T-cell (primary cell): ENCODE measurements at regions not wholly inside any gene's neighbourhood (a gene's known extent, or its start where the extent isn't known, plus 50 kb on each side); places are given as distances from the start of the nearest gene placed in this dataset.

ENCODE experiments used
- ATAC-seq, 4 experiments: fragments of 200-7000 bp in 3 of 4; fragments of 150-1000 bp in 1 of 4; cut with Tn5 transposase; replicated peaks in 1 of 4; 1 replicate in 3 of 4; 2 replicates in 1 of 4; pipeline ENCODE4 v1.10.0; 2021; ENCODE audit warnings: moderate library complexity in 3 of 4, mild to moderate bottlenecking in 2 of 4, moderate number of reproducible peaks in 1 of 4
- CTCF ChIA-PET, 2 donors: fragments of 300-600 bp; sonication (Branson Sonifier 250); formaldehyde crosslinking; loops; one replicate each; lab custom pipeline; 2022; ENCODE audit warnings: antibody characterized with exemption in 2 of 2; lab: Charles Lee
- POLR2A ChIA-PET, 2 donors: fragments of 300-600 bp; sonication (Branson Sonifier 250); formaldehyde crosslinking; loops; one replicate each; lab custom pipeline; 2022; ENCODE audit warnings: antibody characterized with exemption in 2 of 2; lab: Charles Lee
- DNase-seq, 35 experiments: peaks; one replicate each; pipeline versions ENCODE4 v3.0.0 to v3.0.0-alpha.2; 2013 to 2023
- H3K27ac ChIP-seq: one replicate; pipeline ENCODE4 v1.5.1; 2013; ENCODE audit warnings: low read length
- H3K27me3 ChIP-seq, 2 experiments: replicated peaks in 1 of 2; 1 replicate in 1 of 2; 2 replicates in 1 of 2; pipeline versions ENCODE4 v1.6.1 to v1.7.0; 2013; ENCODE audit warnings: low read length in 1 of 2, mixed read lengths in 1 of 2; ENCODE audit not compliant: control insufficient read depth in 2 of 2, insufficient read depth in 2 of 2; ENCODE audit errors: extremely low read depth in 1 of 2
- H3K36me3 ChIP-seq, 2 donors: 1 replicate in 1 of 2; 2 replicates in 1 of 2; pipeline versions ENCODE4 v1.6.1 to v1.7.0; 2013; ENCODE audit warnings: low read length in 1 of 2; ENCODE audit not compliant: control insufficient read depth in 2 of 2, insufficient read depth in 1 of 2; ENCODE audit errors: extremely low read depth in 1 of 2
- H3K4me1 ChIP-seq, 2 experiments: 1 replicate in 1 of 2; 2 replicates in 1 of 2; pipeline versions ENCODE4 v1.6.1 to v1.7.0; 2013; ENCODE audit warnings: low read length in 2 of 2, mixed read lengths in 1 of 2; ENCODE audit not compliant: insufficient read depth in 2 of 2, control insufficient read depth in 1 of 2; ENCODE audit errors: extremely low read depth in 1 of 2
- H3K4me3 ChIP-seq, 2 donors: 1 replicate in 1 of 2; 2 replicates in 1 of 2; pipeline versions ENCODE4 v1.5.1 to v1.7.0; 2013; ENCODE audit warnings: mild to moderate bottlenecking in 2 of 2, low read length in 1 of 2, moderate library complexity in 1 of 2; ENCODE audit not compliant: control insufficient read depth in 1 of 2; ENCODE audit errors: extremely low read depth in 1 of 2
- H3K9me3 ChIP-seq: 2 replicates; pipeline ENCODE4 v1.7.0; 2013
- H3K27ac Mint-ChIP-seq, 2 donors: one replicate each; pipeline ENCODE4 v1.8.0; 2020 to 2021; ENCODE audit warnings: mild to moderate bottlenecking in 2 of 2, mixed read lengths in 2 of 2
- H3K27me3 Mint-ChIP-seq, 2 donors: one replicate each; pipeline ENCODE4 v1.8.0; 2021 to 2022; ENCODE audit warnings: mixed read lengths in 2 of 2
- H3K36me3 Mint-ChIP-seq: one replicate; pipeline ENCODE4 v1.8.0; 2021; ENCODE audit warnings: mixed read lengths
- H3K4me1 Mint-ChIP-seq, 3 donors: one replicate each; pipeline ENCODE4 v1.8.0; 2020 to 2022; ENCODE audit warnings: mixed read lengths in 3 of 3, mild to moderate bottlenecking in 1 of 3
- H3K4me3 Mint-ChIP-seq, 3 donors: one replicate each; pipeline ENCODE4 v1.8.0; 2020 to 2022; ENCODE audit warnings: mild to moderate bottlenecking in 3 of 3, mixed read lengths in 3 of 3, moderate library complexity in 3 of 3
- H3K9me3 Mint-ChIP-seq, 3 donors: one replicate each; pipeline ENCODE4 v1.8.0; 2020 to 2022; ENCODE audit warnings: mixed read lengths in 3 of 3
- WGBS: methylation state at CpG from one replicate; pipeline ENCODE4 v1.1.5; 2013; ENCODE audit warnings: missing lambda C conversion rate; ENCODE audit not compliant: insufficient coverage; 5-methylcytosine and 5-hydroxymethylcytosine counted together

DNA sequence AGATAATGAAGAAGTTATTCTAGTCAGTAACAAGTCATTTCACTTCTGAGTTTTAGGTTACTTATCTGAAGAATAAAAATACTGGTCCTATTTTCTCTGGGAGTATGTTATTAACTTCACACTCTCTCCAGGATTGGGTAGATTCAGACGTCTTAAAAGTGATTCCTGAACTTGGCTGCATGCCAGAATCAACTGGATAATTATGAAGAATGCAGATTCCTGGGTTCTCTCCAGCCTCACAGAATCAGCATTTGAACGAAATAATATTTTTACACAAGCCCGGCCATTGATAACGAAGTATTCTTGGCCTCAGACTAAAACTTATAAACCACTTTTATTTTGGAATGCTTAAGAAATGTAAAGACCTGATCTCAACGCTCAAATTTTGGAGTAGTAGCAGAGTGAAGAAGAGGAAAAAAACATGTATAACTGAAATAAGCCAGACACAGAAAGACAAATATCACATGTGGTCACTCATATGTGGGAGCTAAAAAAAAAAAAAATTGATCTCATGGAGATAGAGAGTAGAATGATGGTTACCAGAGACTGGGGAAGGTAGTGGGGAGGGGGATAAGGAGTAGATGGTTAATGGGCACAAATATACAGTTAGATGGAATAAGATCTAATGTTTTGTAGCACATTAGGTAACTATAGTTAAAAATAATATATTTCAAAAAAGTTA lies 507.3 kb downstream of the ISL1 start:
- Histone ChIP-seq H3K27me3 (no peaks in the 10 kb centered on the region), H3K36me3 (no peaks in the 10 kb centered on the region), H3K27ac (no peak overlapping the region), H3K9me3 (no peaks in the 10 kb centered on the region), H3K4me3 (no peak overlapping the region), H3K4me1 (no peaks in the 10 kb centered on the region)
- Mint-ChIP-seq H3K4me1 (no peaks in the 10 kb centered on the region), H3K4me3 (no peak overlapping the region), H3K27me3 (no peaks in the 10 kb centered on the region), H3K9me3 (peaks cover 2 to 9% (median 4%) of the 10 kb centered on the region in 3 donors), H3K36me3 (no peaks in the 10 kb centered on the region), H3K27ac (no peak overlapping the region)
- WGBS, result no CpG with 5 or more reads among the region's 5 CpGs
- ATAC-seq, result no peak
- POLR2A ChIA-PET, result no interaction called here
- CTCF ChIA-PET, result no interaction called here
- no peak for DNase-seq

DNA sequence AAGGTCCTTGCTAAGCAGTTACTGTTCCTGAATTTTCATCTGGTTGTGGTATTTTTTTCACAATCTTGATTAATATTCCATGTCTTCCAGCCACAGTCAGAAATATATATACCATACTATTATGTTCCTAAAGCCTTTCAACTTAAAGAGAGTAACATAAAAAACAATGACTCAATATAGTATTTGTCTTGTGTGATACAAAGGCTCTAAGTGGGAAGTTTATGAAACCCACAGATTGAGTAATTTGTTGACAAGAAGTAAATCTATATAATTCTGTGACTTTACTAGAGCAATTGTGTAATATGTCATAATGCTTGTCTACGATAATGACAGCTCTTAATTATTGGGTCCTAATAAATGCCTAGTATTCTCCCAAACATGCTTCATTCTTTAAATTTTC lies 509.4 kb downstream of the ISL1 start:
- Mint-ChIP-seq H3K36me3 (no peaks in the 10 kb centered on the region), H3K27ac (no peak overlapping the region), H3K4me3 (no peak overlapping the region), H3K27me3 (no peaks in the 10 kb centered on the region), H3K4me1 (no peaks in the 10 kb centered on the region), H3K9me3 (peaks cover 2 to 9% (median 4%) of the 10 kb centered on the region in 3 donors)
- ChIA-PET POLR2A (no interaction called here), CTCF (no interaction called here)
- DNase-seq, result no peak
- ATAC-seq, result no peak
- no peaks in the 10 kb centered on the region for H3K9me3 ChIP-seq
- H3K27me3 ChIP-seq, result no peaks in the 10 kb centered on the region
- no CpG with 5 or more reads among the region's 1 CpG for WGBS
- H3K4me1 ChIP-seq, result no peaks in the 10 kb centered on the region
- H3K36me3 ChIP-seq, result no peaks in the 10 kb centered on the region
- no peak overlapping the region for H3K4me3 ChIP-seq
- H3K27ac ChIP-seq, result no peak overlapping the region

DNA sequence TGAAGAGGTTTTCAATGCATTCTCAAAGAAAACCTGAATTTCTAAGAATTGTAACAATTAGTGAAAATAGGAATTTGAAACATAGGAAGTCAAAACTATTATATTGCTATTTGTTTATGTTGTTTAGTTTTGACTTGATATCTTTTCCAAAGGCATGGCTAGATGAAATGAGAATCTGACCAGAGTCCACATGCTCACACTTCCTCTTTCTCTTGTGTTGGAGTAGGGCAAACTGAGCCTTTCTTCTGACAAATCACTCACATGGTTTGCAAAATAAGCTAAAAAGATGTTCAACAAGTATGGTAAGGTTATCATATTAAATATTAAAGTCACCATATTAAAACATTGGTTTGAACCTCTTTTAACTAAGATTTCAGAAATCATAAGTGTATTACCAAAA lies 512.6 kb downstream of the ISL1 start:
- no peak for ATAC-seq
- no peaks in the 10 kb centered on the region for H3K4me1 Mint-ChIP-seq
- Histone ChIP-seq H3K36me3 (no peaks in the 10 kb centered on the region), H3K27me3 (no peaks in the 10 kb centered on the region), H3K27ac (no peak overlapping the region), H3K4me1 (no peaks in the 10 kb centered on the region), H3K4me3 (no peak overlapping the region), H3K9me3 (no peaks in the 10 kb centered on the region)
- H3K36me3 Mint-ChIP-seq, result no peaks in the 10 kb centered on the region
- peaks cover 2 to 14% (median 9%) of the 10 kb centered on the region in 3 donors for H3K9me3 Mint-ChIP-seq
- POLR2A ChIA-PET, result no interaction called here
- H3K27ac Mint-ChIP-seq, result no peak overlapping the region
- no peak overlapping the region for H3K4me3 Mint-ChIP-seq
- no peaks in the 10 kb centered on the region for H3K27me3 Mint-ChIP-seq
- DNase-seq, result no peak
- CTCF ChIA-PET, result no interaction called here

DNA sequence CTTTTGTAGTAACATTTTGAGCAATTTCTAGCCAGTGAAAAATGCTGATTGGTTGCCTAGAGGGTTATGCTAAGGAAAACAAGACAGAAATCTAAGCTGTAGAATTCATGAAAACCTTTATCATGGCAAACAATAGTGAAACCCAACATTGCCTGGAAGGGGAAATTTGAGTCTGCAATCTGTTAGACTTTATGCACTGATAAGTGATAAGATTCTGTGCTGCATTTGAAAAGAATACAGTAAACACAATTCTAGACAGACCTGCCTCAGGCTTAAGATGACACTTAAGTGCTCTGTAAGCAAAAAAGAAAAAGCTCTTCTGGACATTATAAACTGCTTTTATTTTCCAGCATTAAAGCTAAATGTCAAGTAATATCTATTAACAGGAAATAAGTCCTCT lies 519.3 kb downstream of the ISL1 start:
- H3K4me1 Mint-ChIP-seq, result no peaks in the 10 kb centered on the region
- ChIA-PET CTCF (no interaction called here), POLR2A (no interaction called here)
- H3K27me3 Mint-ChIP-seq, result no peaks in the 10 kb centered on the region
- Histone ChIP-seq H3K36me3 (no peaks in the 10 kb centered on the region), H3K4me3 (no peak overlapping the region), H3K27me3 (no peaks in the 10 kb centered on the region), H3K27ac (no peak overlapping the region), H3K9me3 (no peaks in the 10 kb centered on the region), H3K4me1 (no peaks in the 10 kb centered on the region)
- H3K27ac Mint-ChIP-seq, result no peak overlapping the region
- H3K9me3 Mint-ChIP-seq, result peaks cover 2 to 17% (median 13%) of the 10 kb centered on the region in 3 donors
- no peak overlapping the region for H3K4me3 Mint-ChIP-seq
- ATAC-seq (no peak), DNase-seq (no peak)
- no peaks in the 10 kb centered on the region for H3K36me3 Mint-ChIP-seq

DNA sequence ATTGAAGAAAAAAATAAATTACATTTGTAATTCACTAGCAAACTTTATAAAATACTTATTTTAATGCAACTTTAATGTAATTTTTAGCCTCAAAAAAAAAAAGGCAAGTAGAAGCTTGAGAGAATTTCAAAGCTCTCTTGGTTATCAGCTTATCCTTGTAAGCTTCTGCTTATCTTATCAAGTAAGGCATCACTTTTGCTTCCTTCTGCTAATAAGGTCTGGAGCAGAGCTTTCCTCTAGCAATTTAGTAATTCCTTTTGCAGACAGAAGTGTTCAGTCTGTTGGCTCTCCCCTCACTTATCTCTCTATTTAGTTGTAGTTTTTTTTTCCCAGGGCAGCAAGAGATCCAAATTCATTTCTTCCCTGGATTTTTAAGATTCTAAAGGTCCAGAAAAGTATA lies 525.0 kb downstream of the ISL1 start:
- Mint-ChIP-seq H3K9me3 (peaks cover 5 to 21% (median 7%) of the 10 kb centered on the region in 3 donors), H3K4me1 (no peaks in the 10 kb centered on the region), H3K27me3 (no peaks in the 10 kb centered on the region), H3K27ac (no peak overlapping the region), H3K4me3 (no peak overlapping the region), H3K36me3 (no peaks in the 10 kb centered on the region)
- H3K27ac ChIP-seq, result no peak overlapping the region
- no peaks in the 10 kb centered on the region for H3K36me3 ChIP-seq
- no peaks in the 10 kb centered on the region for H3K9me3 ChIP-seq
- H3K27me3 ChIP-seq, result no peaks in the 10 kb centered on the region
- POLR2A ChIA-PET, result no interaction called here
- CTCF ChIA-PET, result no interaction called here
- no peak overlapping the region for H3K4me3 ChIP-seq
- DNase-seq (no peak), ATAC-seq (no peak)
- no peaks in the 10 kb centered on the region for H3K4me1 ChIP-seq

DNA sequence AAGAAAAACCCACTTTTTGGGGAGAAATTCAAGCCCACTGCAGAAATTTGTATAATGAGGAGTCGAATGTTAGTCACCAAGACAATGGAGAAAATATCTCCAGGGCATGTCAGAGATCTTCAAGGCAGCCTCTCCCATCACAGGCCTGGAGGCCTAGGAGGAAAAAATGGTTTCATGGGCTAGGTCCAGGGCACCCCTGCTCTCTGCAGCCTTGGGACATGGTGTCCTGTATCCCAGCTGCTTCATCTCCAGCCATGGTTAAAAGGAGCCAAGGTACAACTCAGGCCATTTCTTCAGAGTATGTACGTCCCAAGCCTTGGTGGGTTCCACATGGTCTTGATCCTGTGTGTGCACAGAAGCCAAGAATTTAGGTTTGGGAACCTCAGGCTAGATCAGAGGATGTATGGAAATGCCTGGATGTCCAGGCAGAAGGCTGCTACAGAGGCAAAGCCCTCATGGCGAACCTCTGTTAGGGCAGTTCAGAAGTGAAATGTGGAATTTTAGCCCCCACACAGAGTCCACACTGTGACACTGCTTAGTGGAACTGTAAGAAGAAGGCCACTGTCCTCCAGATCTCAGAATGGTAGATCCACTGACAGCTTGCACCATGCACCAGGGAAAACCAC lies 561.4 kb downstream of the ISL1 start:
- ChIA-PET POLR2A (no interaction called here), CTCF (no interaction called here)
- Histone ChIP-seq H3K4me3 (no peak overlapping the region), H3K4me1 (no peaks in the 10 kb centered on the region), H3K27ac (no peak overlapping the region), H3K9me3 (no peaks in the 10 kb centered on the region), H3K36me3 (no peaks in the 10 kb centered on the region), H3K27me3 (no peaks in the 10 kb centered on the region)
- ATAC-seq, result no peak
- Mint-ChIP-seq H3K4me3 (no peak overlapping the region), H3K9me3 (peaks cover 7 to 26% (median 18%) of the 10 kb centered on the region in 3 donors), H3K27ac (no peak overlapping the region), H3K4me1 (no peaks in the 10 kb centered on the region), H3K27me3 (no peaks in the 10 kb centered on the region), H3K36me3 (no peaks in the 10 kb centered on the region)
- 75% methylated on average over 2 of the region's 3 CpGs for WGBS
- no peak for DNase-seq

DNA sequence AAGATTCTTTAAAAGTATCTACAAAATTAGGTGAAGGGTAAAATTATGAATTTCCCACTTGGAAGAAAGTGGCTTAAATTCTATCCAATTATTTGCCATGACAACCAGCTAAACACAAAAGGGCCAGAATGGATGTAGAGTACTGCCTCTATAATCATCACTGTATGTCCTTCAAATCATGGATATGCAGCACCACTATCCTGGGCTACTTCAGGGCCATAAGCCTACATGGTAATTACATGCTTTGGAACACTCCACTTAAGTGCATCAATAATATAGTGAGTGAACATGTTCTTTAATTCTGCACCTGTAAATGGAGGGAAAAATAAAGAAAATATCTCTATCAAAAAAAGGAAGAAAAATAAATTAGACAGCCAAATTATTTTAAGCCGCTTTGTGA lies 575.2 kb downstream of the ISL1 start:
- H3K9me3 ChIP-seq, result no peaks in the 10 kb centered on the region
- Mint-ChIP-seq H3K27ac (no peak overlapping the region), H3K9me3 (peaks cover 2 to 10% (median 5%) of the 10 kb centered on the region in 3 donors), H3K4me1 (no peaks in the 10 kb centered on the region), H3K4me3 (no peak overlapping the region), H3K36me3 (no peaks in the 10 kb centered on the region), H3K27me3 (no peaks in the 10 kb centered on the region)
- no peak overlapping the region for H3K4me3 ChIP-seq
- no peak overlapping the region for H3K27ac ChIP-seq
- ATAC-seq, result no peak
- H3K36me3 ChIP-seq, result no peaks in the 10 kb centered on the region
- no peaks in the 10 kb centered on the region for H3K4me1 ChIP-seq
- WGBS, result no CpG with 5 or more reads among the region's 1 CpG
- CTCF ChIA-PET, result no interaction called here
- H3K27me3 ChIP-seq, result no peaks in the 10 kb centered on the region
- POLR2A ChIA-PET, result no interaction called here
- DNase-seq, result no peak
